Trophoblast cell (in vitro differentiated cells and primary cell): ENCODE measurements at regions not wholly inside any gene's neighbourhood (a gene's known extent, or its start where the extent isn't known, plus 50 kb on each side); places are given as distances from the start of the nearest gene placed in this dataset.

ENCODE experiments used
- DNase-seq, 2 donors: peaks; one replicate each; pipeline ENCODE4 v3.0.0-alpha.2; 2016
- H2AFZ ChIP-seq: 2 replicates; pipeline ENCODE4 v1.6.1; 2013; ENCODE audit warnings: low read length, moderate library complexity, mild to moderate bottlenecking; ENCODE audit not compliant: insufficient read depth, poor library complexity
- H2AK5ac ChIP-seq: 2 replicates; pipeline ENCODE4 v1.6.1; 2013; ENCODE audit warnings: mild to moderate bottlenecking, low read length
- H2BK120ac ChIP-seq: 2 replicates; pipeline ENCODE4 v1.6.1; 2013; ENCODE audit warnings: low read length, mild to moderate bottlenecking, moderate library complexity; ENCODE audit not compliant: insufficient read depth, poor library complexity
- H2BK12ac ChIP-seq: 2 replicates; pipeline ENCODE4 v1.6.1; 2013; ENCODE audit warnings: mild to moderate bottlenecking, low read length, moderate library complexity
- H2BK5ac ChIP-seq: 2 replicates; pipeline ENCODE4 v1.6.1; 2013; ENCODE audit warnings: low read length, low read depth, moderate library complexity, mild to moderate bottlenecking; ENCODE audit not compliant: poor library complexity
- H3K14ac ChIP-seq: 2 replicates; pipeline ENCODE4 v1.6.1; 2013; ENCODE audit warnings: mild to moderate bottlenecking, low read length
- H3K18ac ChIP-seq: 2 replicates; pipeline ENCODE4 v1.6.1; 2013; ENCODE audit warnings: mild to moderate bottlenecking, low read length
- H3K23ac ChIP-seq: 2 replicates; pipeline ENCODE4 v1.6.1; 2013; ENCODE audit warnings: low read length
- H3K27ac ChIP-seq: 2 replicates; pipeline ENCODE4 v1.5.1; 2013; ENCODE audit warnings: low read depth, mild to moderate bottlenecking, inconsistent platforms, low read length, moderate library complexity
- H3K27me3 ChIP-seq: 2 replicates; pipeline ENCODE4 v1.6.1; 2013; ENCODE audit warnings: inconsistent platforms, mild to moderate bottlenecking, low read length, moderate library complexity; ENCODE audit not compliant: insufficient read depth
- H3K36me3 ChIP-seq, 2 experiments: 1 replicate in 1 of 2; 2 replicates in 1 of 2; pipeline ENCODE4 v1.6.1; 2013; ENCODE audit warnings: low read length in 2 of 2, mild to moderate bottlenecking in 2 of 2, moderate library complexity in 1 of 2; ENCODE audit not compliant: insufficient read depth in 2 of 2, control insufficient read depth in 1 of 2
- H3K4ac ChIP-seq: 2 replicates; pipeline ENCODE4 v1.6.1; 2013; ENCODE audit warnings: low read depth, mild to moderate bottlenecking, low read length, moderate library complexity
- H3K4me1 ChIP-seq, 2 experiments: 1 replicate in 1 of 2; 2 replicates in 1 of 2; pipeline ENCODE4 v1.6.1; 2013; ENCODE audit warnings: low read length in 2 of 2, mild to moderate bottlenecking in 2 of 2, moderate library complexity in 1 of 2; ENCODE audit not compliant: insufficient read depth in 2 of 2, control insufficient read depth in 1 of 2
- H3K4me2 ChIP-seq: 2 replicates; pipeline ENCODE4 v1.6.1; 2013; ENCODE audit warnings: inconsistent platforms, mild to moderate bottlenecking, low read length, moderate library complexity
- H3K4me3 ChIP-seq: 2 replicates; pipeline ENCODE4 v1.5.1; 2013; ENCODE audit warnings: mild to moderate bottlenecking, low read depth, low read length, inconsistent platforms
- H3K79me1 ChIP-seq: one replicate; pipeline ENCODE4 v1.6.1; 2013; ENCODE audit warnings: low read length
- H3K79me2 ChIP-seq: 2 replicates; pipeline ENCODE4 v1.6.1; 2013; ENCODE audit warnings: low read length, mild to moderate bottlenecking; ENCODE audit not compliant: control insufficient read depth, insufficient read depth, poor library complexity
- H3K9ac ChIP-seq: 2 replicates; pipeline ENCODE4 v1.6.1; 2013; ENCODE audit warnings: mild to moderate bottlenecking, low read length
- H3K9me3 ChIP-seq: 2 replicates; pipeline ENCODE4 v1.6.1; 2013; ENCODE audit warnings: low read depth, mild to moderate bottlenecking, control low read depth, inconsistent platforms, low read length; ENCODE audit not compliant: insufficient read depth
- H4K12ac ChIP-seq: 2 replicates; pipeline ENCODE4 v1.6.1; 2013; ENCODE audit warnings: low read depth, mild to moderate bottlenecking, low read length, moderate library complexity
- H4K8ac ChIP-seq: 2 replicates; pipeline ENCODE4 v1.6.1; 2013; ENCODE audit warnings: low read depth, mild to moderate bottlenecking, low read length, moderate library complexity
- H4K91ac ChIP-seq: one replicate; pipeline ENCODE4 v1.6.1; 2013; ENCODE audit warnings: low read depth, mild to moderate bottlenecking, low read length, moderate library complexity
- WGBS: extraction: QIAGEN DNeasy Blood & Tissue Kit; methylation state at CpG from one replicate; pipeline ENCODE4 v1.1.7; 2013; ENCODE audit warnings: missing lambda C conversion rate; ENCODE audit not compliant: insufficient read length, insufficient coverage; ENCODE audit errors: extremely low coverage; 5-methylcytosine and 5-hydroxymethylcytosine counted together

- Histone ChIP-seq H4K12ac (no peak overlapping the region), H3K4me1 (no peaks in the 10 kb centered on the region), H3K9ac (no peak overlapping the region), H4K91ac (no peak overlapping the region), H4K8ac (no peak overlapping the region), H3K27me3 (no peaks in the 10 kb centered on the region), H2AFZ (no peak overlapping the region), H3K36me3 (no peaks in the 10 kb centered on the region), H3K4me2 (no peak overlapping the region), H3K23ac (no peak overlapping the region), H3K79me2 (no peaks in the 10 kb centered on the region), H3K79me1 (no peaks in the 10 kb centered on the region), H2BK120ac (no peak overlapping the region), H3K18ac (no peak overlapping the region), H3K9me3 (peaks cover 2% of the 10 kb centered on the region), H3K4ac (no peak overlapping the region), H3K14ac (no peak overlapping the region), H2BK5ac (no peak overlapping the region), H3K27ac (no peak overlapping the region), H3K4me3 (no peak overlapping the region), H2AK5ac (no peak overlapping the region), H2BK12ac (no peak overlapping the region)
- WGBS, result no CpG with 5 or more reads among the region's 7 CpGs
- peak; percentile 52 to 73 for DNase-seq
These were observed 78.1 kb upstream of the NRXN3 start for GRCh38 chr14:78092040-78092439.

DNA sequence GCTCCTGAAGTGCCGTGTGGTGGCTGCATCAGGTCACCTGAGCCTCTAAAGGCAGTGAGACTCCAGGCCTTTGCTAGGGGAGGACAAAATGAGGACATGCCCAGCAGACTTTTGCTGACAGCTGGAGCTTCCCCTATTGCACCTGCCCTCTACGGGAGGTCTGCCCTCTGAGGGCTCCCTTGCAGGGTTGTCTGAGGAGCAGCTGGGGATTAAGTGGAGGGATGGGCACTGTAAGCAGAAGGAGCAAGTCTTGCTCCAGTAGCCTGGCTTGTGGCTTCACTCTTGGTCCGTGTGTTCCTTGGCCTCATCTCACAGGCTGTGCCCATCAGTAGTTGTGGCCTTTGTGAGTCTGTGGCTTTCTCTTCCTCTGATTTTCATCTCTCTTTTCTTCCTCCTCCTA lies 66.9 kb upstream of the NRXN3 start:
- Histone ChIP-seq H3K27me3 (no peaks in the 10 kb centered on the region), H4K91ac (no peak overlapping the region), H2BK12ac (no peak overlapping the region), H3K4ac (no peak overlapping the region), H3K36me3 (no peaks in the 10 kb centered on the region), H3K18ac (no peak overlapping the region), H3K9me3 (no peaks in the 10 kb centered on the region), H3K4me1 (no peaks in the 10 kb centered on the region), H3K79me2 (no peaks in the 10 kb centered on the region), H2AFZ (no peak overlapping the region), H3K14ac (no peak overlapping the region), H2BK120ac (no peak overlapping the region), H4K8ac (no peak overlapping the region), H3K4me3 (no peak overlapping the region), H3K9ac (no peak overlapping the region), H3K23ac (no peak overlapping the region), H4K12ac (no peak overlapping the region), H3K4me2 (no peak overlapping the region), H3K27ac (no peak overlapping the region), H2AK5ac (no peak overlapping the region), H2BK5ac (no peak overlapping the region), H3K79me1 (no peaks in the 10 kb centered on the region)
- no CpG with 5 or more reads among the region's 3 CpGs for WGBS
- no peak for DNase-seq

DNA sequence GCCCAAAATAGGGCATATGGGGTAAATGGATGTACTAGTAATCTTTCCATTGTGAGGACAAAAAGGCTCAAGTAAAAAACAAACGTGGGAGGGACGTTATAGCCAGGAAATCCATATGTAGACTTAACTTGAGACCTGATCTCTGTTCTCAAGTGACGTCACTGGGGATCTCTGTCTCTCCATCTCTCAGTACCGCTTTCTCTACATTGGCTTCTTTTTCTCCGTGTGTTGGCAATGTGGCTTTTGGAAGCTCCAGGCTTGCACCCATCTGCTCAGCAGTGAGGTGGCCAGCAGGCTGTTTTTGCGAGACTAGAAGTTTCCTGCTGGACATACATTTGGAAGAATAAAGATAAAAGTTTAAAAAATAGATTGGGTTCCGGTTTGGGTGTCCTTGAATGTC lies 66.0 kb upstream of the NRXN3 start:
- Histone ChIP-seq H3K79me2 (no peaks in the 10 kb centered on the region), H3K14ac (no peak overlapping the region), H4K12ac (no peak overlapping the region), H3K4ac (no peak overlapping the region), H3K4me1 (no peaks in the 10 kb centered on the region), H3K79me1 (no peaks in the 10 kb centered on the region), H2BK5ac (no peak overlapping the region), H3K36me3 (no peaks in the 10 kb centered on the region), H3K18ac (no peak overlapping the region), H4K91ac (no peak overlapping the region), H2AK5ac (no peak overlapping the region), H2AFZ (no peak overlapping the region), H3K27ac (no peak overlapping the region), H3K9ac (no peak overlapping the region), H3K4me3 (no peak overlapping the region), H2BK120ac (no peak overlapping the region), H3K27me3 (no peaks in the 10 kb centered on the region), H3K9me3 (no peaks in the 10 kb centered on the region), H3K4me2 (no peak overlapping the region), H2BK12ac (no peak overlapping the region), H4K8ac (no peak overlapping the region), H3K23ac (no peak overlapping the region)
- DNase-seq, result no peak
- no CpG with 5 or more reads among the region's 7 CpGs for whole genome bisulfite sequencing

- Histone ChIP-seq H3K36me3 (no peaks in the 10 kb centered on the region), H3K9ac (no peak overlapping the region), H4K91ac (no peak overlapping the region), H3K4me1 (no peaks in the 10 kb centered on the region), H4K12ac (no peak overlapping the region), H3K27me3 (no peaks in the 10 kb centered on the region), H3K4ac (no peak overlapping the region), H3K79me2 (no peaks in the 10 kb centered on the region), H3K27ac (no peak overlapping the region), H3K9me3 (no peaks in the 10 kb centered on the region), H2BK5ac (no peak overlapping the region), H3K79me1 (no peaks in the 10 kb centered on the region), H4K8ac (no peak overlapping the region), H2AFZ (no peak overlapping the region), H3K14ac (no peak overlapping the region), H3K4me2 (no peak overlapping the region), H3K23ac (no peak overlapping the region), H3K18ac (no peak overlapping the region), H2BK120ac (no peak overlapping the region), H3K4me3 (no peak overlapping the region), H2AK5ac (no peak overlapping the region), H2BK12ac (no peak overlapping the region)
- WGBS, result no CpG with 5 or more reads among the region's 1 CpG
- no peak for DNase-seq
These were observed 65.5 kb upstream of the NRXN3 start for GRCh38 chr14:78104655-78105054.
